Stimulated activated CD4-positive, alpha-beta T cell treated with anti-CD3 and anti-CD28 coated beads, Interleukin-1b, Interleukin-23, amount 100 ng/mL, for 24 hours (primary cell): ENCODE measurements at regions not wholly inside any gene's neighbourhood (a gene's known extent, or its start where the extent isn't known, plus 50 kb on each side); places are given as distances from the start of the nearest gene placed in this dataset.

ENCODE experiments used
- DNase-seq, 4 experiments: peaks; one replicate each; pipeline ENCODE4 v3.0.0-alpha.2; 2020; ENCODE audit warnings: low read depth in 4 of 4, low spot score in 1 of 4

- no peak for DNase-seq
Observed at GRCh38 chr21:36532769-36533467, 53.0 kb upstream of the CLDN14 start.

- no peak for DNase-seq
Observed at GRCh38 chr21:36533468-36533848, 53.5 kb upstream of the CLDN14 start.

- no peak for DNase-seq
Observed at GRCh38 chr21:36534656-36535055, 54.7 kb upstream of the CLDN14 start.

GRCh38 chr21:36535618-36536241 lies 55.8 kb upstream of the CLDN14 start:
- no peak for DNase-seq

GRCh38 chr21:36538761-36539160 lies 58.8 kb upstream of the CLDN14 start:
- no peak for DNase-seq

GRCh38 chr21:36539434-36540150 lies 59.7 kb upstream of the CLDN14 start:
- no peak for DNase-seq

GRCh38 chr21:36540700-36541099 lies 60.8 kb upstream of the CLDN14 start:
- no peak for DNase-seq

GRCh38 chr21:36541721-36542139 lies 61.8 kb upstream of the CLDN14 start:
- no peak for DNase-seq

GRCh38 chr21:36542312-36543101 lies 62.6 kb upstream of the CLDN14 start:
- DNase-seq: no peak

GRCh38 chr21:36543924-36544323 lies 64.0 kb upstream of the CLDN14 start:
- DNase-seq: no peak

GRCh38 chr21:36544545-36544944 lies 64.6 kb upstream of the CLDN14 start:
- no peak for DNase-seq

- no peak for DNase-seq
Observed at GRCh38 chr21:36545776-36546511, 66.0 kb upstream of the CLDN14 start.

GRCh38 chr21:36547464-36547863 lies 67.5 kb upstream of the CLDN14 start:
- DNase-seq: no peak

GRCh38 chr21:36548866-36549265 lies 68.9 kb upstream of the CLDN14 start:
- no peak for DNase-seq

GRCh38 chr21:36549470-36549869 lies 69.5 kb upstream of the CLDN14 start:
- no peak for DNase-seq

GRCh38 chr21:36550761-36551160 lies 70.8 kb upstream of the CLDN14 start:
- DNase-seq: no peak

- DNase-seq: no peak
Observed at GRCh38 chr21:36551321-36551720, 71.4 kb upstream of the CLDN14 start.

- no peak for DNase-seq
Observed at GRCh38 chr21:36551731-36552433, 72.0 kb upstream of the CLDN14 start.

- no peak for DNase-seq
Observed at GRCh38 chr21:36552434-36552785, 72.5 kb upstream of the CLDN14 start.

- no peak for DNase-seq
Observed at GRCh38 chr21:36553406-36553805, 73.5 kb upstream of the CLDN14 start.
